ENCODE measurements at regions not wholly inside any gene's neighbourhood (a gene's known extent, or its start where the extent isn't known, plus 50 kb on each side); places are given as distances from the start of the nearest gene placed in this dataset.
"Not testable (repeated sequence)": the region's sequence is repeated elsewhere in the genome, so short reads cannot be mapped to it uniquely, and the experiment has no call there.

- CTCF ChIA-PET; H3K36me3 ChIP-seq (ENCODE audit: control insufficient read depth, insufficient read depth, low read length); BruUV-seq (replicated peaks): not testable (repeated sequence)
These were observed 1560.1 kb downstream of the RPIA start for GRCh38 chr2:90251576-90251975.

DNA sequence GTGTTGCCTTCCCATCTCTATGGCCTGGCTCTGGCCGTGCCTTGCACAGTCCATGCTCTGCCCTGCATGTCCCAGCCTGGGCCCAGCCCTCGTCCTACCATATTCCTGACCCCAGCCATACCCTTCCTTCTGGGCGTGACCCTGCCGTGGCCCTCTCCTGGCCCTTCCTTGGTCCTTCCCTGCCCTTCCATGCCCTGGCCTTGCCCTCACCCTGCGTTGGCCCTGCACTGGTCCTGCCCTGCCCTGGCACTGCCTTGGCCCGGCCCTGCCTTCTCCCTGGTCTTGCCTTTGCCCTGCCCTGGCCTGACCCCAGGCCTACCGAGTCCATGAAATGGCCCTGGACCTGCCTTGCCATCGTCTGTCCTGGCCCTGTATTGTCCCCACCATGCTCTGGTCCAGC, 1561.8 kb downstream of the RPIA start:
- H3K4me3 Mint-ChIP-seq (ENCODE audit: unreplicated experiment); H3K27ac Mint-ChIP-seq (ENCODE audit: unreplicated experiment); intact Hi-C loops (cut with micrococcal nuclease; ENCODE audit: unreplicated experiment); DNase-seq; H3K4me3 ChIP-seq (ENCODE audit: low read depth, low read length); H3K36me3 ChIP-seq (ENCODE audit: control insufficient read depth, insufficient read depth, low read length); H3K4me1 Mint-ChIP-seq (ENCODE audit: low read depth, unreplicated experiment); H3K4me1 ChIP-seq; CTCF ChIA-PET; H3K9me3 ChIP-seq; POLR2A ChIA-PET; H3K27me3 ChIP-seq (replicated peaks; ENCODE audit: control insufficient read depth, insufficient read depth, low read length); H3K36me3 Mint-ChIP-seq (ENCODE audit: insufficient read depth, unreplicated experiment); BruUV-seq (replicated peaks): not testable (repeated sequence)
- Mint-ChIP-seq H3K9me3 (ENCODE audit: unreplicated experiment) (peaks cover 28% of the 10 kb centered on the region), H3K27me3 (ENCODE audit: insufficient read depth, unreplicated experiment) (peaks cover 17% of the 10 kb centered on the region)

More at GRCh38 chr2:90251576-90251975, 1560.1 kb downstream of the RPIA start:
- H3K4me3 ChIP-seq (ENCODE audit: low read depth, low read length); POLR2A ChIA-PET; H3K9me3 ChIP-seq; H3K27ac Mint-ChIP-seq (ENCODE audit: unreplicated experiment); H3K4me1 Mint-ChIP-seq (ENCODE audit: low read depth, unreplicated experiment); H3K27me3 ChIP-seq (replicated peaks; ENCODE audit: control insufficient read depth, insufficient read depth, low read length); H3K4me3 Mint-ChIP-seq (ENCODE audit: unreplicated experiment); intact Hi-C loops (cut with micrococcal nuclease; ENCODE audit: unreplicated experiment); H3K36me3 Mint-ChIP-seq (ENCODE audit: insufficient read depth, unreplicated experiment); H3K4me1 ChIP-seq; DNase-seq; H3K27me3 Mint-ChIP-seq (ENCODE audit: insufficient read depth, unreplicated experiment): not testable (repeated sequence)
- H3K9me3 Mint-ChIP-seq (ENCODE audit: unreplicated experiment), result peaks cover 14% of the 10 kb centered on the region

DNA sequence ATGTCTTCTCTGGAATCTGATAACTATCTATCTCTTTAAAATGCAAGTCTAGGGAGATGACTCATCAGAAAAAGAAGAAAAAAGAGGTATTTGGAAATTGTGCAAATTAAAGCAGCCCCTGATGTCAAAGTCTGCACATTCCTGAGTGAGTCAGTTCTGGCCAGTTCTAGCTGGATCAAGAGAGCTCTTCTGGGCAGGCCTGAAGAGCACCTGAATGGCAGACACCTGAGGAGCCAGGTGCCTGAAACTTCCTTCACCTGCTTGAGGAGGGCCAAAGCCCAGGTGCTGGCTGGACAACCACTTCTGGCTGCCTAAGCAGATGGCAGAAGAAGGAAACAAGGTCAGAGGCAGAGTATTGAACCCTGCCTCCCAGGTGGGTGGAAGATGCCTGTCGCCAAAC, 1575.4 kb downstream of the RPIA start:
- H3K4me3 ChIP-seq (ENCODE audit: low read depth, low read length); H3K9me3 Mint-ChIP-seq (ENCODE audit: unreplicated experiment); H3K36me3 Mint-ChIP-seq (ENCODE audit: insufficient read depth, unreplicated experiment); H3K4me1 ChIP-seq; intact Hi-C loops (cut with micrococcal nuclease; ENCODE audit: unreplicated experiment); CTCF ChIA-PET; H3K36me3 ChIP-seq (ENCODE audit: control insufficient read depth, insufficient read depth, low read length); H3K27ac Mint-ChIP-seq (ENCODE audit: unreplicated experiment); H3K4me3 Mint-ChIP-seq (ENCODE audit: unreplicated experiment); H3K4me1 Mint-ChIP-seq (ENCODE audit: low read depth, unreplicated experiment); DNase-seq; BruUV-seq (replicated peaks); H3K9me3 ChIP-seq; H3K27me3 ChIP-seq (replicated peaks; ENCODE audit: control insufficient read depth, insufficient read depth, low read length); POLR2A ChIA-PET; H3K27me3 Mint-ChIP-seq (ENCODE audit: insufficient read depth, unreplicated experiment): not testable (repeated sequence)

DNA sequence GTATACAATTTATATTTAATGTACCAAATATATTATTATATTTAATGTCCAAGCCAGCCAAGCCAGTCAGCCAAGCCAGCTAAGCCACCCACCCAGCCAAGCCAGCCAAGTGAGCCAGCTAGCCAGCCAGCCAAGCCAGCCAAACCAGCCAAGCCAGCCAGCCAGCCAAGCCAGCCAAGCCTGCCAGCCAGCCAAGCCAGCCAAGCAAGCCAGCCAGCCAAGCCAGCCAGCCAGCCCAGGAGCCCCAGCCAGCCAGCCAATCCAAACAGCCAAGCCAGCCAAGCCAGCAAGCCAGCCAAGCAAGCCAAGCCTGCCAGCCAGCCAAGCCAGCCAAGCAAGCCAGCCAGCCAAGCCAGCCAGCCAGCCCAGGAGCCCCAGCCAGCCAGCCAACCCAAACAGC, 1596.3 kb downstream of the RPIA start:
- CTCF ChIA-PET; H3K27ac Mint-ChIP-seq (ENCODE audit: unreplicated experiment); H3K4me3 ChIP-seq (ENCODE audit: low read depth, low read length); POLR2A ChIA-PET; intact Hi-C loops (cut with micrococcal nuclease; ENCODE audit: unreplicated experiment); H3K27me3 ChIP-seq (replicated peaks; ENCODE audit: control insufficient read depth, insufficient read depth, low read length); H3K27me3 Mint-ChIP-seq (ENCODE audit: insufficient read depth, unreplicated experiment); H3K9me3 Mint-ChIP-seq (ENCODE audit: unreplicated experiment); H3K4me1 Mint-ChIP-seq (ENCODE audit: low read depth, unreplicated experiment); H3K36me3 Mint-ChIP-seq (ENCODE audit: insufficient read depth, unreplicated experiment); BruUV-seq (replicated peaks); H3K36me3 ChIP-seq (ENCODE audit: control insufficient read depth, insufficient read depth, low read length); H3K9me3 ChIP-seq; H3K4me3 Mint-ChIP-seq (ENCODE audit: unreplicated experiment); H3K4me1 ChIP-seq: not testable (repeated sequence)
- DNase-seq, result peak in 1 of 2 experiments; percentile 17

- not testable (repeated sequence) for BruUV-seq (replicated peaks); H3K4me1 Mint-ChIP-seq (ENCODE audit: low read depth, unreplicated experiment); H3K27ac Mint-ChIP-seq (ENCODE audit: unreplicated experiment)
These were observed 1596.9 kb downstream of the RPIA start for GRCh38 chr2:90288396-90288795.

GRCh38 chr2:90289291-90289980, 1598.0 kb downstream of the RPIA start:
- H3K4me1 ChIP-seq; H3K36me3 Mint-ChIP-seq (ENCODE audit: insufficient read depth, unreplicated experiment); H3K4me1 Mint-ChIP-seq (ENCODE audit: low read depth, unreplicated experiment); intact Hi-C loops (cut with micrococcal nuclease; ENCODE audit: unreplicated experiment); H3K27me3 Mint-ChIP-seq (ENCODE audit: insufficient read depth, unreplicated experiment); H3K9me3 ChIP-seq; H3K27me3 ChIP-seq (replicated peaks; ENCODE audit: control insufficient read depth, insufficient read depth, low read length); BruUV-seq (replicated peaks); H3K4me3 ChIP-seq (ENCODE audit: low read depth, low read length); POLR2A ChIA-PET; DNase-seq; H3K27ac Mint-ChIP-seq (ENCODE audit: unreplicated experiment); H3K36me3 ChIP-seq (ENCODE audit: control insufficient read depth, insufficient read depth, low read length); H3K4me3 Mint-ChIP-seq (ENCODE audit: unreplicated experiment); CTCF ChIA-PET; H3K9me3 Mint-ChIP-seq (ENCODE audit: unreplicated experiment): not testable (repeated sequence)

More at GRCh38 chr2:90288396-90288795, 1596.9 kb downstream of the RPIA start:
- H3K27me3 Mint-ChIP-seq (ENCODE audit: insufficient read depth, unreplicated experiment); H3K36me3 Mint-ChIP-seq (ENCODE audit: insufficient read depth, unreplicated experiment); H3K4me3 ChIP-seq (ENCODE audit: low read depth, low read length); CTCF ChIA-PET; H3K36me3 ChIP-seq (ENCODE audit: control insufficient read depth, insufficient read depth, low read length); H3K4me3 Mint-ChIP-seq (ENCODE audit: unreplicated experiment); H3K4me1 ChIP-seq; H3K27me3 ChIP-seq (replicated peaks; ENCODE audit: control insufficient read depth, insufficient read depth, low read length); POLR2A ChIA-PET; H3K9me3 ChIP-seq; intact Hi-C loops (cut with micrococcal nuclease; ENCODE audit: unreplicated experiment); H3K9me3 Mint-ChIP-seq (ENCODE audit: unreplicated experiment): not testable (repeated sequence)
- peak in 1 of 2 experiments; percentile 25 for DNase-seq

- BruUV-seq (replicated peaks); H3K9me3 ChIP-seq; H3K27me3 ChIP-seq (replicated peaks; ENCODE audit: control insufficient read depth, insufficient read depth, low read length); H3K27me3 Mint-ChIP-seq (ENCODE audit: insufficient read depth, unreplicated experiment); intact Hi-C loops (cut with micrococcal nuclease; ENCODE audit: unreplicated experiment); H3K4me3 Mint-ChIP-seq (ENCODE audit: unreplicated experiment); H3K4me1 Mint-ChIP-seq (ENCODE audit: low read depth, unreplicated experiment); H3K4me3 ChIP-seq (ENCODE audit: low read depth, low read length); H3K9me3 Mint-ChIP-seq (ENCODE audit: unreplicated experiment); CTCF ChIA-PET; DNase-seq; H3K4me1 ChIP-seq; H3K27ac Mint-ChIP-seq (ENCODE audit: unreplicated experiment); H3K36me3 ChIP-seq (ENCODE audit: control insufficient read depth, insufficient read depth, low read length); POLR2A ChIA-PET; H3K36me3 Mint-ChIP-seq (ENCODE audit: insufficient read depth, unreplicated experiment): not testable (repeated sequence)
These were observed 1599.2 kb downstream of the RPIA start for GRCh38 chr2:90290701-90291100.
